Natural killer cell (primary cell): ENCODE measurements at regions not wholly inside any gene's neighbourhood (a gene's known extent, or its start where the extent isn't known, plus 50 kb on each side); places are given as distances from the start of the nearest gene placed in this dataset.

ENCODE experiments used
- ATAC-seq, 3 donors: fragments of 150-1000 bp in 2 of 3; fragments of 200-7000 bp in 1 of 3; cut with Tn5 transposase; 1 replicate in 1 of 3; 2 replicates in 2 of 3; pipeline ENCODE4 v1.10.0; 2021; ENCODE audit warnings: mild to moderate bottlenecking in 2 of 3, moderate library complexity in 2 of 3
- DNase-seq, 2 donors: peaks; one replicate each; pipeline versions ENCODE4 v3.0.0 to v3.0.0-alpha.2; 2013 to 2021; ENCODE audit warnings: mixed read lengths in 1 of 2
- H3K27ac ChIP-seq: one replicate; pipeline ENCODE4 v1.5.1; 2013; ENCODE audit warnings: mild to moderate bottlenecking, low read length
- H3K27me3 ChIP-seq: one replicate; pipeline ENCODE4 v1.6.1; 2013; ENCODE audit warnings: low read length; ENCODE audit not compliant: control insufficient read depth, insufficient read depth
- H3K36me3 ChIP-seq: one replicate; pipeline ENCODE4 v1.6.1; 2013; ENCODE audit warnings: low read length; ENCODE audit not compliant: control insufficient read depth, insufficient read depth
- H3K4me1 ChIP-seq: one replicate; pipeline ENCODE4 v1.6.1; 2013; ENCODE audit warnings: low read length; ENCODE audit not compliant: control insufficient read depth, insufficient read depth
- H3K4me3 ChIP-seq: one replicate; pipeline ENCODE4 v1.5.1; 2013; ENCODE audit warnings: low read length
- H3K9me3 ChIP-seq: one replicate; pipeline ENCODE4 v1.6.1; 2013; ENCODE audit warnings: low read length; ENCODE audit not compliant: control insufficient read depth, insufficient read depth
- H3K27ac Mint-ChIP-seq, 2 donors: one replicate each; pipeline ENCODE4 v1.8.0; 2022; ENCODE audit warnings: mild to moderate bottlenecking in 2 of 2, mixed read lengths in 2 of 2, moderate library complexity in 1 of 2
- H3K27me3 Mint-ChIP-seq, 2 donors: one replicate each; pipeline ENCODE4 v1.8.0; 2022; ENCODE audit warnings: low read depth in 2 of 2, mixed read lengths in 2 of 2
- H3K36me3 Mint-ChIP-seq: one replicate; pipeline ENCODE4 v1.8.0; 2022; ENCODE audit warnings: mixed read lengths
- H3K4me1 Mint-ChIP-seq, 2 donors: one replicate each; pipeline ENCODE4 v1.8.0; 2022; ENCODE audit warnings: mixed read lengths in 2 of 2
- H3K4me3 Mint-ChIP-seq: one replicate; pipeline ENCODE4 v1.8.0; 2022; ENCODE audit warnings: mild to moderate bottlenecking, moderate library complexity, mixed read lengths
- H3K9me3 Mint-ChIP-seq, 2 donors: one replicate each; pipeline ENCODE4 v1.8.0; 2022; ENCODE audit warnings: mixed read lengths in 2 of 2
- CTCF ChIP-seq: fragments of 200-600 bp; IDR thresholded peaks from one replicate; pipeline ENCODE4 v1.8.0; 2022; ENCODE audit warnings: antibody characterized with exemption
- WGBS: methylation state at CpG from one replicate; pipeline ENCODE4 v1.1.7; 2013; ENCODE audit warnings: missing lambda C conversion rate; ENCODE audit not compliant: insufficient coverage; 5-methylcytosine and 5-hydroxymethylcytosine counted together
- intact Hi-C: fragments of 100-400 bp; cut with micrococcal nuclease; formaldehyde crosslinking; loops from one replicate; pipeline ENCODE4 v1.14.2; 2022

- H3K4me1 ChIP-seq = no peaks in the 10 kb centered on the region
- H3K9me3 Mint-ChIP-seq = peaks cover 0 to 3% of the 10 kb centered on the region in 2 donors
- intact Hi-C loops = no loop called here
- no peaks in the 10 kb centered on the region for H3K36me3 Mint-ChIP-seq
- no peaks in the 10 kb centered on the region for H3K9me3 ChIP-seq
- H3K4me3 Mint-ChIP-seq = no peak overlapping the region
- H3K4me3 ChIP-seq = no peak overlapping the region
- DNase-seq (no peak), ATAC-seq (no peak)
- H3K27me3 ChIP-seq = no peaks in the 10 kb centered on the region
- WGBS = 21% methylated on average over 5 of the region's 5 CpGs
- peaks cover 2 to 8% of the 10 kb centered on the region in 2 donors for H3K27me3 Mint-ChIP-seq
- no peak overlapping the region for H3K27ac ChIP-seq
- peak overlapping the region in 1 of 2 donors; percentile 21 for H3K27ac Mint-ChIP-seq
- no peaks in the 10 kb centered on the region for H3K36me3 ChIP-seq
- no peak for TF ChIP-seq CTCF
- H3K4me1 Mint-ChIP-seq = peaks cover 4 to 9% of the 10 kb centered on the region in 2 donors
Observed at GRCh38 chr11:19394525-19395016, 153.8 kb upstream of the E2F8 start.

- Histone ChIP-seq H3K27ac (no peak overlapping the region), H3K27me3 (no peaks in the 10 kb centered on the region), H3K36me3 (no peaks in the 10 kb centered on the region), H3K4me3 (no peak overlapping the region), H3K9me3 (no peaks in the 10 kb centered on the region), H3K4me1 (no peaks in the 10 kb centered on the region)
- Mint-ChIP-seq H3K4me1 (peaks cover 4 to 9% of the 10 kb centered on the region in 2 donors), H3K4me3 (no peak overlapping the region), H3K27ac (no peak overlapping the region), H3K36me3 (no peaks in the 10 kb centered on the region), H3K9me3 (peaks cover 0 to 3% of the 10 kb centered on the region in 2 donors), H3K27me3 (peaks cover 2 to 8% of the 10 kb centered on the region in 2 donors)
- no peak for ATAC-seq
- no peak for DNase-seq
- intact Hi-C loops = no loop called here
- no peak for TF ChIP-seq CTCF
- WGBS = 64% methylated on average over 1 of the region's 1 CpG
Observed at GRCh38 chr11:19393941-19394340, 153.2 kb upstream of the E2F8 start.

GRCh38 chr11:19392847-19393518 lies 152.2 kb upstream of the E2F8 start:
- Histone ChIP-seq H3K4me3 (no peak overlapping the region), H3K9me3 (no peaks in the 10 kb centered on the region), H3K27ac (no peak overlapping the region), H3K4me1 (no peaks in the 10 kb centered on the region), H3K36me3 (no peaks in the 10 kb centered on the region), H3K27me3 (no peaks in the 10 kb centered on the region)
- no peak for DNase-seq
- Mint-ChIP-seq H3K4me3 (no peak overlapping the region), H3K36me3 (no peaks in the 10 kb centered on the region), H3K4me1 (peaks cover 4 to 9% of the 10 kb centered on the region in 2 donors), H3K27ac (no peak overlapping the region), H3K27me3 (peaks cover 2 to 8% of the 10 kb centered on the region in 2 donors), H3K9me3 (peaks cover 0 to 3% of the 10 kb centered on the region in 2 donors)
- 92% methylated on average over 2 of the region's 3 CpGs for WGBS
- ATAC-seq = no peak
- TF ChIP-seq CTCF = no peak
- intact Hi-C loops = no loop called here

- Histone ChIP-seq H3K9me3 (no peaks in the 10 kb centered on the region), H3K4me3 (no peak overlapping the region), H3K36me3 (no peaks in the 10 kb centered on the region), H3K27me3 (no peaks in the 10 kb centered on the region), H3K4me1 (no peaks in the 10 kb centered on the region), H3K27ac (no peak overlapping the region)
- Mint-ChIP-seq H3K27me3 (peaks cover 2 to 14% of the 10 kb centered on the region in 2 donors), H3K4me1 (peaks cover 4 to 9% of the 10 kb centered on the region in 2 donors), H3K27ac (no peak overlapping the region), H3K4me3 (no peak overlapping the region), H3K36me3 (no peaks in the 10 kb centered on the region), H3K9me3 (peaks cover 0 to 3% of the 10 kb centered on the region in 2 donors)
- 86% methylated on average over 3 of the region's 3 CpGs for WGBS
- DNase-seq (no peak), ATAC-seq (no peak)
- TF ChIP-seq CTCF = no peak
- intact Hi-C loops = no loop called here
Observed at GRCh38 chr11:19392321-19392720, 151.6 kb upstream of the E2F8 start.
